T1000 (cell line): ENCODE measurements at regions not wholly inside any gene's neighbourhood (a gene's known extent, or its start where the extent isn't known, plus 50 kb on each side); places are given as distances from the start of the nearest gene placed in this dataset.
"Not testable (repeated sequence)": the region's sequence is repeated elsewhere in the genome, so short reads cannot be mapped to it uniquely, and the experiment has no call there.

Experiments
- DNase-seq: peaks from one replicate; lab custom pipeline; 2025; ENCODE audit warnings: mixed read lengths; lab: John Stamatoyannopoulos, UW

GRCh38 chr17:27065588-27065987 lies 228.3 kb upstream of the WSB1 start:
- DNase-seq, result no peak

GRCh38 chr17:27066315-27066714 lies 227.6 kb upstream of the WSB1 start:
- no peak for DNase-seq

- DNase-seq, result no peak
Observed at GRCh38 chr17:27069842-27070508, 223.9 kb upstream of the WSB1 start.

- DNase-seq, result no peak
Observed at GRCh38 chr17:27070836-27071235, 223.1 kb upstream of the WSB1 start.

GRCh38 chr17:27072885-27073284 lies 221.0 kb upstream of the WSB1 start:
- no peak for DNase-seq

- DNase-seq, result no peak
Observed at GRCh38 chr17:27076814-27077213, 217.1 kb upstream of the WSB1 start.

- DNase-seq, result no peak
Observed at GRCh38 chr17:27078296-27078695, 215.6 kb upstream of the WSB1 start.

GRCh38 chr17:27079660-27080059 lies 214.3 kb upstream of the WSB1 start:
- DNase-seq, result no peak

- DNase-seq, result no peak
Observed at GRCh38 chr17:27081002-27081638, 212.8 kb upstream of the WSB1 start.

- no peak for DNase-seq
Observed at GRCh38 chr17:27082023-27082774, 211.7 kb upstream of the WSB1 start.

- no peak for DNase-seq
Observed at GRCh38 chr17:27082775-27083154, 211.1 kb upstream of the WSB1 start.

- DNase-seq, result no peak
Observed at GRCh38 chr17:27083408-27084185, 210.3 kb upstream of the WSB1 start.

GRCh38 chr17:27085517-27085916 lies 208.4 kb upstream of the WSB1 start:
- no peak for DNase-seq

- DNase-seq, result no peak
Observed at GRCh38 chr17:27086526-27086925, 207.4 kb upstream of the WSB1 start.

- DNase-seq, result no peak
Observed at GRCh38 chr17:27087935-27088766, 205.8 kb upstream of the WSB1 start.

GRCh38 chr17:27088767-27089078 lies 205.2 kb upstream of the WSB1 start:
- DNase-seq, result no peak

GRCh38 chr17:27089079-27089928 lies 204.6 kb upstream of the WSB1 start:
- not testable (repeated sequence) for DNase-seq

GRCh38 chr17:27089929-27090247 lies 204.0 kb upstream of the WSB1 start:
- DNase-seq, result no peak

- not testable (repeated sequence) for DNase-seq
Observed at GRCh38 chr17:27090450-27091042, 203.4 kb upstream of the WSB1 start.

GRCh38 chr17:27091043-27091497 lies 202.8 kb upstream of the WSB1 start:
- no peak for DNase-seq
